Stimulated activated CD4-positive, alpha-beta T cell treated with anti-CD3 and anti-CD28 coated beads, Interleukin-4, amount 100 ng/mL, for 24 hours (primary cell): ENCODE measurements at regions not wholly inside any gene's neighbourhood (a gene's known extent, or its start where the extent isn't known, plus 50 kb on each side); places are given as distances from the start of the nearest gene placed in this dataset.
"Not testable (repeated sequence)": the region's sequence is repeated elsewhere in the genome, so short reads cannot be mapped to it uniquely, and the experiment has no call there.

Source experiments
- DNase-seq: peaks from one replicate; pipeline ENCODE4 v3.0.0-alpha.2; 2020

DNA sequence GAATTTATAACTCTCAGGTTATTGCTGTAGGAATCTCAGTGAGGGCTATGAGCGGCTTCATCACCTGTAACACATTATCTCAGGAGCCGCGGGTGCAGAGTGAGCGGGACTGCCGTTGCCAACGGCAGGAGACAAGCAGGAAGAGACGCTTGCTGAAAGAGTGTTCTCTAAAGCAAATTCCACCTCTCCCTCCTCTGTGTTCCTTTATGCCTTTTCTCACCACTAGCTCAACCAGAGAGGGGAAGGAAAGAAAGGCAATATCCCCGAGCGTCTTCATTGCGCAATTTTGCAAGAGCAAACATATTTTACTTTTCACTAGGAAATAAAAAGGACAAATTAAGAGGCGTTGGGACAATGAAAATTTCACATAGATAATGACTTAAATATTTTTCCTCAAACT is 185.2 kb upstream of the EXOC2 start:
- no peak for DNase-seq

DNA sequence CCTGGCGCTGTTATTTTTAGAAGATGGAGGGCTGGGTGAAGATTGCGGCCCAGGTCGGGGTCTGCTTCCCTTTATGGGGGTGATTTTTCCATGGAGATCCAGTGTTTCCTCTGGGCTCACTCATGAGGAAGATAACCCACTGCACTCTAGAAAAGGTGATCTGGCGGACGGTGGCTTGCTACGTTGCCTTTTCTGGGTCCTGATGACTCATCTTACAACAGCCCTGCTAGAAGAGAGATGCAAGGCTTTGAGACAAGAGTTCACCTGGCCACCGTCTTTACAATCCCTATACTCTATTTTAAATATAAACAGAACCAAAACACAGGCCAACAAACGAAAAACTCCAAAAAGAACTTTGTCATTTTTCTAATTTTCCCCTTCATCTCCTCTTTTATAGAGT is 182.1 kb upstream of the EXOC2 start:
- no peak for DNase-seq

DNA sequence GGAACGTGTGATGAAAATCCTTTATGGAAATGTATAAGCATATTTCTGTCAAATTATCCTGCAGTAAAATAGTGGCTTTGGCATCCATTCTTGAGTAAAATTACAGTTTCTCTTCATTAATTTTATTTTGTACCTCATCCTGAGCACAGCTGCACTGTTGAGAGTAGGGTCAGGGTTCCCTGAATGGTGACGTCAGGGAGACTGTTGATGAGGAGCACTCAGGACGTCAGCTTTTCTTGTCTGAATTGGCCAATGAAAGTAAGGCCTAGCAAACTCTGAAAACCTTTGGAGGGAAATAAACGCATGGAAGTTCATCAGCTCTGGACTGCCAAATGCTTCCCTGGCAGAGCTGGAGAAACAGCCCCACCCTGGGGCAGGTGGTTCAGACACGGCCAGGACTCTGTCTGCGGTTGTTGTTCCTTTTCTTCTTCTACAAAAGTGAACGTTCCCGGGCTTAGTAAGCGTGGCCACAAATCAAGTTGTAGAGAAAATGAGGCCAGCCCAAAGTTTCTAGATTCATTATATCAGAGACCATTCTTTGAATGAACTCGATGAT is 179.7 kb upstream of the EXOC2 start:
- no peak for DNase-seq

DNA sequence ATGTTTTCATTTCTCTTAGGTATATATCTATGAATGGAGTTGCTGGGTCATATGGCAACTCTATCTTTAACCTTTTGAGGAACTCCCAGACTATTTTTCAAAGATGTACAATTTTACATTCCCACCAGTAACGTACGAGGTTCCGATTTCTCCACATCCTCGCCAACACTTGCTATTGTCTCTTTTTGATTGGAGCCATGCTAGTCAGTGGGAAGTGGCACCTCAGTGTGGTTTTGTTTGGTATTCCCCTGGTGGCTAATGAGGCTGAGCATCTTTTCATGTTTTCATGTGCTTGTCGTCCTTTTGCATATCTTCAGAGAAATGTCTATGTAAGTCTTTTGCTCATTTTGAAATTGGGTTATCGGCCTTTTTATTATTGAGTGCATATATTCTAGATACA is 178.6 kb upstream of the EXOC2 start:
- no peak for DNase-seq

DNA sequence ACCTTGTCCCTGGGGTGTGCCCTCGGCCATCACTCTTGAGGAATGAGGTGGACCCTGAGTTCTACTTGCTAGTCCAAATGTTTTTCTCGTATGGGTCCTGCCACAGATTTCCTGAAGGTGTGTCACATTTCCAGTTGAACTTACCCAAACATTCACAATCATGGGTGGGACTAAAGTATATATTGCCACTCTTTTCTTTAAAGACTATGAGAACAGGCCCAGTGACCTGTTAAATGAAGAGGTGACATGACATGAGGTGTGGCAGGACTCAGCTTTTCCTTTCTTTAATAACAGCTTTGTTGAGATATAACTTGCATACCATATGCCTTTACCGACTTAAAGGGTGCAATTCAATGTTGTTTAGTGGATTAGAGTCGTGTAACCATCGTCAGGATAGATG is 177.2 kb upstream of the EXOC2 start:
- no peak for DNase-seq

DNA sequence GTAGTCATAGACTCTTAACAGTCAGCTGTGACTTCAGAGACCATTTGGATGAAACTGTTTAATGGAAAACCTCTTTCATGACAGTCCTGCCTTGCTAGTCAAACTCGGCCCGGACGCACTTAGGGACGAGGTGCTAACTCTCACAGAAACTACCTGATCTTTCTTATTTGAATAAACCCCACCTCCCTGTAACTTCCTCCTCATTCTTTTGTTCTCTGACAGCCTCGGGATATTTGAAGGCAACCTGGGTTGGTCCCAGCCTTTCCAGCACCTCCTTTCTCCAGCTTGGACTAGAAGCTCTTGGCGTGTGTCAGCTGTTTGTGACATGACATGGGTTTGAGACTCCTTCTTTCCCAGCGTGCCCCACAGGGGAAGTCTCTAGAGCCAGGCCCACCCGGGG is 175.3 kb upstream of the EXOC2 start:
- DNase-seq: no peak

DNA sequence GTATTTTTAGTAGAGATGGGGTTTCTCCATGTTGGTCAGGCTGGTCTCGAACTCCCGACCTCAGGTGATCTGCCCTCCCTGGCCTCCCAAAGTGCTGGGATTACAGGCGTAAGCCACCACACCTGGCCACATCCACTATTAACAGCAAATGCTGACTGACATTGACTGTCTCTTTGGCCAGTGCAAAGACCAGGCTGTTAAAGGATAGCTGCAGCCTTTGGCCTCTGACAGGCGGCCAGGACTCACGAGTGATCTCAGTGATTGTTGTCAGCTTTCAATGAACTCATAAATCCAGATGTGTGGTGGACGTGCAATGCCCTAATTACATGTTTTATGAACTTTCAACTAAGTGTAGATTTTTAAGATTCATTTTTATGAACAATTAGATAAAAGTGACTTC is 174.4 kb upstream of the EXOC2 start:
- no peak for DNase-seq

DNA sequence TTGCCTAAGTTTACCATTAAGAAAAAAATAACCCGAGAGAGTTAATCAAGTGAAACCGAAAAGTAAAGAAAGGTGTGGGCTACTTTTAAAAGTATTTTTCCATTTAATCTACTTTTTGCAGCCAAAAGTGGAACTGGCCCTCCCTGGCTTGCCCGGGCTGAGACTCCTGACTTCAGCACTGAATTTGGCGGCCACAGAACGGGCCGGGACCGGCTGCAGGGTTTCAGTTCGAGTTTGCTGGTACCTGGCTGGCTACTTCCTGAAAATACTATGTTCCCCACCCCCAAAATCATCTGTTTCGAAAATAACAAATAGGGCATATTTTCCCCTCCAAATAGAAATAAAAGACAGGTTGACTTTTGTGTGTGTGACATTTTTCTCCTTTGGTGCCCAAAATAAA is 173.4 kb upstream of the EXOC2 start:
- DNase-seq: no peak

DNA sequence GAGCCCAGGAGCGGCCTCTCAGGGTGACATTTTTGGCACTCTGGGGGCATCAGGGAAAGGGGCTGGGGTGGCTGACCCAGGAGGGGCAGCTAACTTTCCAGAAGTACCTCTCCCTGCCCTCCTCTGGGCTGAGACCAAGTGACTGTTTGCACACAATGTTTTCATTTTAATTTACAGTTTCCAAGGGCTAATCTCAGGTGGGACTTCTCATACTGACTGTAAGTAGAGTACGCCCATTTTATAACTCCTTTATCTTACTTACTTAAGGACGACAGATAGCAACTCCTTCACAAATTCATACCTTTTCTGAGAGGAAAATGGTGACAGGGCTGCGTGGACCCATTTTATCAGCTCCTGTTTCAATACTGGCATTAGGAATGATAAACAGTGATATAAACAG is 172.9 kb upstream of the EXOC2 start:
- no peak for DNase-seq

DNA sequence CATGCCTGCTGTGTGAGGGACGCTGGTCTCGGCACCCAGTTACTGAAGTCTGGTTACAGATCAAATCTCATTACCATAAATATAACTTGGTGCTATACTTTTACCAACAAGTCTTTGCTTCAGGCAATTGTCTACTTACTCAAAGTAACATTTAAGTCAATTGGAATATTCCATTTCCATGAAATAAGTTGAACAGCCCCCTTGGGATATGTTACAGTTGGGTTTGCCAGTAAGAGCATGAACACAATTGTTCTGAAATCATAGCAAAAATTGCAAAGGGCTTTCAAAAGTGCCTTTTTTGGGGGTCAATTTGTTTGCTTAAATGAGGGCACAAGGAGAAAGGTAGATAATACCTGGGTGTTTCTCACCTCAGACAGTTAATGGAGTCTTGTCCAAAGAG is 170.9 kb upstream of the EXOC2 start:
- no peak for DNase-seq

DNA sequence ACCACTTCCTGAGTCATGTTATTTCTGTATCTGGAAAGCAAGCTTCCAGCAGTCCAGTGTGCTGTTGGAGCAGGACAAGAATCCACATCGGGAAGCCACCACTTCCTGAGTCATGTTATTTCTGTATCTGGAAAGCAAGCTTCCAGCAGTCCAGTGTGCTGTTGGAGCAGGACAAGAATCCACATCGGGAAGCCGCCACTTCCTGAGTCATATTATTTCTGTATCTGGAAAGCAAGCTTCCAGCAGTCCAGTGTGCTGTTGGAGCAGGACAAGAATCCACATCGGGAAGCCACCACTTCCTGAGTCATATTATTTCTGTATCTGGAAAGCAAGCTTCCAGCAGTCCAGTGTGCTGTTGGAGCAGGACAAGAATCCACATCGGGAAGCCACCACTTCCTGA is 170.2 kb upstream of the EXOC2 start:
- not testable (repeated sequence) for DNase-seq

DNA sequence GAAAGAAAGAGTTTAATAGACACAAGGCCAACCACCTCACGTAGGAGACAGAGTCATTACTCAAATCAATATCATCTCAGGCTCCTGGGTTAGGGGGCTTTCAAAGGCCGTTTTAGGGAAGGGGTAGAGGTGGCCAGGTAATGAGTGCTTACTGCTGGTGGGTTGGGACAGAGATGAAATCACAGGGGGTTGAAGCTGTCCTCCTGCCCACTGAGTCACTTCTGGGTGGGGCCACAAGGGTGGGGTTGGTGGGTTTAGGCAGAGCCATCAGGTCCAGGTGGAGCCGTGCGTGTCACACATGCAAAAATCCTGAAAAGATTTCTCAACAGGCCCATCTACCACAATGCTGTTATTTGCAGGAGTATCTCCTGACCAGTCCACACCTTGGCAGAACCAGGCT is 167.0 kb upstream of the EXOC2 start:
- no peak for DNase-seq

DNA sequence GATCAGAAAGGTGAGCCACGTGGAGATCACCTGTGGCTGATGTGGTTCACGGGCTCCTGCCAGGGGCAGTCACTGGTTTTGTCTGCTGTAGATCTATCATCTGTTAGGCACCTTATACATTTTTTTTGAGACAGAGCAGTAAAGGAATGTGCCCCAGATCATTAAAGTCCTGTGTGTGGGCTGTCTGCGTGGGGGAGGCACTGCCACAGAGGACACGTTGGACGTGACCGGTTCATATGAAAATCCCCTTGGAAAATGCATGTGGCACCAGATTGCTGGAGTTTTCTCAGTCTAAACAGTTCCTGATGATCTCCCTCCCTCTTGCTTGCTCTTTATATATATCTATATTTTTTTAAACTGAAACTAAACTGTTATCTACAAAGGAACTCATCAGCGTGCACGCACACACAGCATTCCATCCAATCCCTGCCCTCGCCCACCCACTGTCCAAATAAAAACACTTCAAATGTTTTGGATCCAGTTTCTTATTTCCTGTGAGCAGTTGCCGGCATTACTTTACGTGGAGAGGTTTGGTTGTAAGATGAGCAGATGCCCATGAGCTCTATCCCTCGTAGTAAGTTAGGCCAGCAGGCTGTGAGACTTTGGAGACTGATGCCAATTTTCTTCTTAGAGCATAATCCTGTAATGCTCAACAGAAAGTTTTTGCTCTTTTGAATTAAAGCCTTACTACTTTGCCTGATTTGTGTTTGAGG is 161.6 kb upstream of the EXOC2 start:
- no peak for DNase-seq

DNA sequence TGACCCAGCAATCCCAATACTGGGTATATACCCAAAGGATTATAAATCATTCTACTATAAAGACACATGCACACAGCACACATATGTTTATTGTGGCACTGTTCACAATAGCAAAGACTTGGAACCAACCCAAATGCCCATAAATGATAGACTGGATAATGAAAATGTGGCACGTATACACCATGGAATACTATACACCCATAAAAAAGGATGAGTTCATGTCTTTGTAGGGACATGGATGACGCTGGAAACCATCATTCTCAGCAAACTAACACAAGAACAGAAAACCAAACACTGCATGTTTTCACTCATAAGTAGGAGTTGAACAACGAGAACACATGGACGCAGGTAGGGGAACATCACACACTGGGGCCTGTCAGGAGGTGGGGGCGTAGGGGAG is 159.3 kb upstream of the EXOC2 start:
- not testable (repeated sequence) for DNase-seq

DNA sequence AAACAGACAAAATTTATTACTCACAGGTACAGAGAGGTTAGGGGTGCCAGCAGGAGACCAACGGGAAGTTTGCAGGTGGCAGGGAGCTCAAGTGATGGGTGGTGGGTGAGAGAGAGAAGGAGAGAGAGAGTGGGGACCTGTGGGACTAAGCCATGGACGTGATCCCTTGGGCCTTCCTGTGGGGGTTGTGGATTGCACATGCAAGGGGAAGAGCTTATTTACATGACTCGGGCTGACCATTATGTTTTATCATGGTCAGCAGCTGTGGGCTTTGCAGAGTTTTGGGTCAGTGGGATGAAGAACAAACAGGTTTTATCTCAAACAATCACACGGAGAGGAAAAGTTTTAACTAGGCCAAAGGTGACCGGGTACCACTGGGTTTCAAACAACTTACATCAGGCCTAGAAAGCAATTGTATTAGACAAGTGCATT is 156.2 kb upstream of the EXOC2 start:
- DNase-seq: no peak

DNA sequence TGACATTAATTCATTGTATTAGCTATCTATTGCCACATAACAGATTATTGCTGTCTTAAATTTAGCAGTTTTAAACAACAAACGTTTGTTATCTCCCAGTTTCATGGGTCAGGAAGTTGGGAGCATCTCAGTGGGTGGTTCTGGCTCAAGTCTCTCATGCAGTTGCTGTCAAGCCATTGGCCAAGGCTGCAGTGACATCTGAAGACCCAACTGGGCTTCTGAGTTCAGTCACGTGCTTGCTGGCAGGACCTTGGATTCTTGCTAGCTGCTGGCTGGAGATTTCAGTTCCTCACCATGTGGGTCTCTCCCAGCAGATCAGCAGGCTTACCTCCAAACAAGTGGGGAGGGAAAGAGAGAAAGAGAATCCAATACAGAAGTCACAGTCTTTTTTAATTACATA is 152.6 kb upstream of the EXOC2 start:
- DNase-seq: no peak

DNA sequence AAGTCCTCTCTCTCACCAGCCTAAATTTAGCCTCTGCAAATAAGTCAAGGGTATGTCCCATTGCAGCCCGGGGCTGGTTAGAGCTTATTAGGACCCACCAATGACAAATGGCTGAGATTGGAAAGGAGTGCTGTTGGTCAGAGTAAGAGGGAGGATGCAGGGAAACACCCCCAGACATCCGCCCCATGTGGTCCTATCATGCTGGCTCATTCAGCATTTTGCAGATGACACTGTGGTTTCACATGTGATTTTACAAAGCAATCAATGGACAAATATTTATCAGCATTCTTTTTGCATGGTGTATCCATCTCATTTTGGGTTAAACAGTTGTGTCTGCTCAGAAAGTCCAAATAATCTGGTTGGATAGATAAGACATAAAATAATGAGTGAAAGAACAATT is 152.2 kb upstream of the EXOC2 start:
- no peak for DNase-seq

DNA sequence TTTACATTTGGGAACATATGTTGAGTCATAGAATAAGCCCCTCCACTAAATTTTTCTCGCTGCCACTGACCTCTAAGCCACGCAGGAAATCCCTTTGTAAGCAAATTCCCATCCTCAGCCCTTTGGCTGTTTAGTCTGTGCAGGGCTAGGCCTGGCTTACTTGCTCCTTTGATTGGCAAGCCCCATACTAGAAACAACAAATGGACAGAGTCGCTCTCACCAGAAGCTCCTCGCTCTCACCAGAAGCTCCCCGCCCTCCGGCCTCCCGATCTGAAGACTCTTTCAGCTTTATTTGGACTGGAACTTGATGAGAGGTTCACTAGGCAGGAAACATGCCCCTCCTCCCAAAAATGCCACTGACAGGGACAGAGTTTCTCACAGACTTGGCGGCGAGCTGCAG is 149.2 kb upstream of the EXOC2 start:
- no peak for DNase-seq

DNA sequence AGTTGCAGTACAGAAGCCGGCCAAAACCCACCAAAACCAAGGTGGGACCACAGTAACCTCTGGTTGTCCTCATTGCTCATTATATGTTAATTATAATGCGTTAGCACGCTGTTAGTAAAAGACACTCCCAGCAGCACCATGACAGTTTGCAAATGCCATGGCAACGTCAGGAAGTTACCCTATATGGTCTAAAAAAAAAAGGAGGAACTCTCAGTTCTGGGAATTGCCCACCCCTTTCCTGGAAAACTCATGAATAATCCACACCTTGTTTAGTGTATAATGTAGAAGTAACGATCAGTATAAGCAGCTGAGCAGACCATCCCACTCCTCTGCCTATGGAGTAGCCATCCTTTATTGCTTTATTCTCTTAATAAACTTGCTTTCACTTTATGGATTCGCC is 148.6 kb upstream of the EXOC2 start:
- DNase-seq: no peak

DNA sequence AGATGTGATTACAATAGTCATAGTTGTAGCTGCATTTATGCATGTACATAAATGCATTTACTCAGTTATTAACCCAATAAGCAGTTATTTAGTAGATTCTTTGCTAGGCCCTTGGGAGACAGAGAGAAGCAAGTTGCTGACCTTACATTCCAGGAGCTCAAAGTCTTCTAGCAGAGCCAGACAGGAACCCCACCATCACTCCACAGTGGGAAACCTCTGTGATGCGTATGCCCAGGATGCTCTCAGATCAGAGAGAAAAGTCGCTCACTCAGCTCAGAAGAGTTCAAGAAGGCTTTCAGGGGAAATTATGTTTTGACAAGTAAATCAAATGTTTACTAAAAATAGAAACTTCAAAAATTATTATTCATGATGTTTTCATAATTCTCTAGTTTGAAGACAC is 146.3 kb upstream of the EXOC2 start:
- DNase-seq: no peak

DNA sequence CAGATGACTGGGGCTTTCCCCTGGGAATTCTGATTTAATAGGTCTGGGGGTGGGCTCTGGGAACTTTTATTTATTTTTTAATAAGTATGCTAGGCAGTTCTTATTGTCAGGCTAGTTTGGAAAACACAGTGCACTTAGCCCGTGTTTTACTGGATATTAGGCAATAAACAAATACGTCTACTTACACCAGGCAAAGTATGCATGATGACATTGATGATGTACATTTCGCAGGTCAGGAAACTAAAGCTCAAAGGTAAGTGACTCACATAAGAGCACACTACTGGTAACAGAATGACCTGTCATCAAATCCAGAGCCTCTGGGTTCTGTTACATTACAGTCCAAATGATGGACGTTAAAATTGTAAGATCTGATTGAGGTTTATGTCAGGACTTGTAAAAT is 144.4 kb upstream of the EXOC2 start:
- DNase-seq: no peak

DNA sequence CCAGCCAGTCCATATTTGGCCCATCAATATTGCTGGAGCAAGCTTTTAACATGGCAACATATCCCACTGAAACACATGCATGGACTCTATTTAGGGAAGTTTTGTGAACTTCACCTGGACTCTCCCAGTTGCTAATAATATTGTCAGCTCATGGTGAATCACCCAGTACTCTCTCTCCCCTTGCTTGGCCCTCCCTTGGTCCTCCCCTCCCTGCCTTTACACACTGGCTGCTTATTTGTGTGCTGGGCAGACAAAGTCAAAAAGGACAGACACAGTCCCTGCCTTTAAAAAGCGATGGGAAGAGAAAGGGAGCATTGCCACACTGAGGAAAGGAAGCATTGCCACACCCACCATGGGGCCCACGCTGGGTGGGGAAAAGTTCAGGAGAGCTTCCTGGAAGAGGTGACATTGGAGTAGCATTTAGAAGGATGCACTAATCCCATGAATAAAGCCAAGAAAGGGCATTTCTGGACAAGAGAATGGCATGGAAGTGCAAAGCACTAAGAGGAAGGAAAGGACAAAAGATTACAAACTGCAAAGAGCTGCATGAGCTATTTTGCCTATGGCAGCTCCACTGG is 143.4 kb upstream of the EXOC2 start:
- no peak for DNase-seq

DNA sequence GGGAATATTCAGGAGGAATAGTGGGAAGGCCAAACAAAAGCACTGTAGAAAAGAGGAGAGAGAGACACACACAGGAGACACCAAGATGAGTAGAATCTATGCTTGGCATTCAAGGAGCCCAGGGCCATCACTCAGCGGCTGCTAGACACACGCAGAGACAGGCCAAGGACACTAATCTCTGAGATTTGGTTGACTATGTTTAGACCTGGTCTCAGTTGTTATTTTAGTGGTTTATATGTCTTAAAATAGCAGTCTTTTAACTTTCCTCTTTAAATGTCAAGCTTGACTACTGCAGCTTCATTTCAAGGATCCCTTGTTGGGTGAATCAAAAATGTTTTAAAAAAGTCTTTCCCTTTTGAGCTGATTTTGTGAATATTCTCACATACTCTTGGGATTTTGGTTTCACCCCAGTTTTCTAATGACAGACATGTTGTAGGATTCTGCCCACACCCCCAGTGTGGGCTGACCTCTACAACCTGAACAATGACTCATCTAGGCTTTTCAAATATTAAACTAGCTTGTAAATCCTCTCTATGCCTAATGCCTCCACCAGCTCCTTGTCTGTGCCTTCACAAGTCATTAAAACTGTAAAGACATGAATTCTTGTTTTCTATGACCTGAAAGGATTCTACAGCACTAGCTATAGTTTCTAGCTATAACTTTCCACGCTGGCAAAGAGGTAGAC is 142.7 kb upstream of the EXOC2 start:
- DNase-seq: no peak

DNA sequence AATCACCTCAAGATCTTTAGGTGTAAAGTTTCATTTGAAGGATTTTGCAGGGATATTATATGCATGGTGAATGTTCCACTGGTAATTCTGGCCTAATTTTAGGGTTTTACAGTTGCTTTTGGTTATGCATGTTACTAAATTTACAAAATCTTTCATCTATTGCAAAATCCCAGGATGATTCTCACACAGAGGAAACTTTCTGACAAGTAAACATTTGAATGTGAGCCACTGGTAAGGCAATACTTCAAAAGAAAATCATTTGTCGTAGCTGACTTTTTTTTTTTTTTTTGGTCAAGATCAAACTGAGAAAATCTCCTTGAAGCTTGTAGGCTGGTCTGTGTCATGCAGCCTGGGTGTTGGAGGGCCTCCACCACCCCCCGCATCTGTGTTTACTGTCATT is 141.9 kb upstream of the EXOC2 start:
- DNase-seq: no peak
